Left ventricle myocardium inferior (tissue), 1 donor: ENCODE measurements at regions not wholly inside any gene's neighbourhood (a gene's known extent, or its start where the extent isn't known, plus 50 kb on each side); places are given as distances from the start of the nearest gene placed in this dataset.

Experiments
- DNase-seq: peaks from one replicate; pipeline ENCODE4 v3.0.0-alpha.2; 2020
- H3K27ac ChIP-seq: fragments of 200-600 bp; replicated peaks from 2 replicates; pipeline ENCODE4 v1.8.0; 2021
- H3K27me3 ChIP-seq: fragments of 200-600 bp; 2 replicates; pipeline ENCODE4 v1.8.0; 2021; ENCODE audit warnings: low read depth
- H3K36me3 ChIP-seq: fragments of 200-600 bp; 2 replicates; pipeline ENCODE4 v1.8.0; 2021
- H3K4me1 ChIP-seq: fragments of 200-600 bp; 2 replicates; pipeline ENCODE4 v1.8.0; 2021
- H3K4me3 ChIP-seq: fragments of 200-600 bp; 2 replicates; pipeline ENCODE4 v1.8.0; 2021; ENCODE audit warnings: mild to moderate bottlenecking, moderate library complexity
- H3K9me3 ChIP-seq: fragments of 200-600 bp; replicated peaks from 2 replicates; pipeline ENCODE4 v1.8.0; 2021
- intact Hi-C: fragments of 100-400 bp; cut with micrococcal nuclease; formaldehyde crosslinking; loops from one replicate; pipeline ENCODE4 v1.11.0; 2022
- TF ChIP-seq, protein P1 (sequence below): fragments of 200-600 bp; IDR thresholded peaks from 2 replicates; pipeline ENCODE4 v1.8.0; 2021; ENCODE audit warnings: antibody characterized with exemption, mild to moderate bottlenecking, borderline replicate concordance
- donor health status: DM: no; HTN: yes; CAD: no; lungs with severe emphysema.

DNA sequence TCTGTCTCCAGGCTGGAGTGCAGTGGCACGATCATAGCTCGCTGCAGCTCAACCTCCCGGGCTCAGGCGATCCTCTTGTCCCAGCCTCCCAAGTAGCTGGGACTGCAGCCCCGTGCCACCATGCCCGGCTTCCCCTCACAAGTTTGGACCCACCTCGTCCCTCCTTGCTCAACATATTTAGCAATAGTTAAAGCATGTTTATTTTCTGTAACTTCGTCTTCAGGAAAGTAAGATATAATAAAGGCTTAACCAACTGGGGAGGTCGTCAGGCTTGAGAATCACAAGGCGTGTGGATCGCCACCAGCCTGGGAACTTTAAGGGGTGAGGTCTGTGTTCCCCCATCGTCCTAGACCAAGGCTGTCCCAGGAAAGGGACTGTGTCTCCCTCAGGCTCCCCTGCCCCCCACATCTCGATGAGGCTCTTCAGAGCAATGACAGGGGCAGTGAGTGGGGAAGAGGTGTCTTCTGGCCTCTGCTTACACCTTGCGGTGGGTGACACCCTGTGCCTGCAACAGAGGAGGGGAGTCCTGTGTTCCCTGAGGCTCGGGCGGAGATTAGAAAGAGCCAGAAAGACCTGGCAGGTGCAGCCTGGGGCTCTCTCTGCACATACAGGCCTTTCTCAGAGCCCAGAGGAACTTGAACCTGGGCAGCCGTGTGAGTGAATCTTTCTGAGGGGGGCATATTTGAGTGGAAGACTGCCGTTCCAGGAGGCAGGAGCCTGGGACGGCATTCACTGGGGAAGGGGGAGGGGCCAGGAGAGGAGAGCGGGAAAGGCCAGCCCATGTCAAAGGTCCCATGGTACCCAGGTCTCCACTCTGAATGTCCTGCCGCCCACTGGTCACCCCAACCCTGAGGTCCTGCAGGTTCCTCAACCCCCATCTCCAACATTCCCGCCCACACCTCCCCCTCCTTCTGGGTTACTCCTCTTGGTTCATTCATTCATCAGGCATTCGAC lies 152.3 kb downstream of the SMAD6 start:
- TF ChIP-seq, protein P1, sequence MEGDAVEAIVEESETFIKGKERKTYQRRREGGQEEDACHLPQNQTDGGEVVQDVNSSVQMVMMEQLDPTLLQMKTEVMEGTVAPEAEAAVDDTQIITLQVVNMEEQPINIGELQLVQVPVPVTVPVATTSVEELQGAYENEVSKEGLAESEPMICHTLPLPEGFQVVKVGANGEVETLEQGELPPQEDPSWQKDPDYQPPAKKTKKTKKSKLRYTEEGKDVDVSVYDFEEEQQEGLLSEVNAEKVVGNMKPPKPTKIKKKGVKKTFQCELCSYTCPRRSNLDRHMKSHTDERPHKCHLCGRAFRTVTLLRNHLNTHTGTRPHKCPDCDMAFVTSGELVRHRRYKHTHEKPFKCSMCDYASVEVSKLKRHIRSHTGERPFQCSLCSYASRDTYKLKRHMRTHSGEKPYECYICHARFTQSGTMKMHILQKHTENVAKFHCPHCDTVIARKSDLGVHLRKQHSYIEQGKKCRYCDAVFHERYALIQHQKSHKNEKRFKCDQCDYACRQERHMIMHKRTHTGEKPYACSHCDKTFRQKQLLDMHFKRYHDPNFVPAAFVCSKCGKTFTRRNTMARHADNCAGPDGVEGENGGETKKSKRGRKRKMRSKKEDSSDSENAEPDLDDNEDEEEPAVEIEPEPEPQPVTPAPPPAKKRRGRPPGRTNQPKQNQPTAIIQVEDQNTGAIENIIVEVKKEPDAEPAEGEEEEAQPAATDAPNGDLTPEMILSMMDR, result no peak
- Histone ChIP-seq H3K4me3 (no peak overlapping the region), H3K4me1 (peaks cover 30% of the 10 kb centered on the region), H3K27me3 (no peaks in the 10 kb centered on the region), H3K27ac (no peak overlapping the region), H3K36me3 (no peaks in the 10 kb centered on the region), H3K9me3 (no peaks in the 10 kb centered on the region)
- DNase-seq, result no peak
- intact Hi-C loops, result loop anchor here (5.0 kb wide), 2 partner anchors 82 to 252 kb away; no protein-coding TSS in a partner anchor

DNA sequence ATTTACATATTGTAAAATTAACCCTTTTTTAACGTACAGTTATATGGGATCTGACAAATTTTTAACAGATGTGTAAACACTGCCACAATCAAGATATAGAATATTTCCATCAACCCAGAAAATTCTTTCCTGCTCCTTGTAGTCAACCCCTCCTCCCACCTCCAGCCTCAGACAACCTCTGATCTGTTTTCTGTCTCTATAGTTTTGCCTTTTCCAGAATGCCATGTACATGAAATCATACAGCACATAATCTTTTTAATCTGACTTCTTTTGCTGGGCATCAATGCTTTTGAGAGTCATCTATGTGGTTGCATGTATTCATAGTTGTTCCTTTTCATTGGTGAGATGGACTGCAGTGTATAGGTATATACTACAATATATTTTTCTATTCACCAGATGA lies 153.0 kb downstream of the SMAD6 start:
- H3K9me3 ChIP-seq, result no peaks in the 10 kb centered on the region
- H3K27ac ChIP-seq, result no peak overlapping the region
- H3K27me3 ChIP-seq, result no peaks in the 10 kb centered on the region
- no peak for DNase-seq
- peaks cover 23% of the 10 kb centered on the region for H3K4me1 ChIP-seq
- no peak overlapping the region for H3K4me3 ChIP-seq
- TF ChIP-seq, protein P1, result no peak
- intact Hi-C loops, result no loop called here
- H3K36me3 ChIP-seq, result no peaks in the 10 kb centered on the region

DNA sequence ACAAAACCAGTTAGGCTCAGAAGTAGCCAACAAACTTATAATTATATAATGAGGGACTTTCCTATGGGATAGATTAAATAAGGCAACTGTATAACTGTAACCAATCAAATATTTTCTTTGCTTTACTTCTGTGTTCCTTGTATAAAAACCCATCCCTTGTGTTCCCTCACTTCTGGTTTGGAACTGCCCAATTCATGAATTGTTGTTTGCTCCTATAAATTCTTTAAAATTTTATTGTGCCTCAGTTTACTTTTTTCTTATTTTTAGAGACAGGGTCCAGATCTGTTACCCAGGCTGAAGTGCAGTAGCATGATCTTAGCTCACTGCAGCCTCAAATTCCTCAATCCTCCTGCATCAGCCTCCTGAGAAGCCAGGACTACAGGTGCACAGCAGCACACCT lies 155.7 kb downstream of the SMAD6 start:
- Histone ChIP-seq H3K9me3 (no peaks in the 10 kb centered on the region), H3K4me1 (peaks cover 8% of the 10 kb centered on the region), H3K27me3 (no peaks in the 10 kb centered on the region), H3K4me3 (no peak overlapping the region), H3K27ac (no peak overlapping the region), H3K36me3 (no peaks in the 10 kb centered on the region)
- no peak for DNase-seq
- intact Hi-C loops, result no loop called here
- TF ChIP-seq, protein P1, result no peak

DNA sequence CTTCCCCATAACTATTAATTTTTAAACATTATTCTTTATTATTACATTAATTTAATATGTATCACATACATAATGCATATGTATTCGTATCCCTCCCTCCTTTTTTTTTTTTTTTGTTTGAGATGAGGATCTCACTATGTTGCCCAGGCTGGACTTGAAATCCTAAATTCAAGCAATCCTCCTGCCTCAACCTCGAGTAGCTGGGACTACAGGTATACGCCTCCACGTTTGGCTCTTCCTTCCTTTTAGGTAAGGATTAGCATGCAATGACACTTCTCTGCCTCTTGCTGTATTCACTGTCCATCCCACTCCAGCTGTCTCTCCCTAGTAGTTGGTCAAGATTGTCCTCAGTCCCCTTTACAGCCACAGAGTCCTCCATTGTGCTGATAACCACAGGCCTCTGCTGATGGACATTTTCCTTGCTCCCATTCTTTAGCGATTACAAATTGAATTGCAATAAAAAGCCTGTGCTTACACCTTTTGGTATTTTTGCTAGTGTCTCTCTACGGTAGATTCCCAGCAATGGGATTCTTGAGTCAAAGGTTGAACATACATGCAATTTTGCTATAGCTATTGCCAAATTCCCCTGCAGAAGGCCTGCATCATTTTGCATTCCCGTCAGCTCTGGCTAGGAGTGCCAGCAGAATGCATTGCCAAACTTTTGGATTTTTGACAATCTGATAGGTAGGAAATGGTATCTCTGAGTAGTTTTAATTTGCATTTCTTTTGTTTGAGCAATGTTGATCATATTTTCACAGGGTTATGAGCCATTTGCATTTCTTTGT lies 156.6 kb downstream of the SMAD6 start:
- H3K27me3 ChIP-seq, result no peaks in the 10 kb centered on the region
- H3K36me3 ChIP-seq, result no peaks in the 10 kb centered on the region
- H3K27ac ChIP-seq, result no peak overlapping the region
- H3K4me3 ChIP-seq, result no peak overlapping the region
- TF ChIP-seq, protein P1, result no peak
- no peak for DNase-seq
- intact Hi-C loops, result no loop called here
- no peaks in the 10 kb centered on the region for H3K9me3 ChIP-seq
- H3K4me1 ChIP-seq, result peaks cover 12% of the 10 kb centered on the region

DNA sequence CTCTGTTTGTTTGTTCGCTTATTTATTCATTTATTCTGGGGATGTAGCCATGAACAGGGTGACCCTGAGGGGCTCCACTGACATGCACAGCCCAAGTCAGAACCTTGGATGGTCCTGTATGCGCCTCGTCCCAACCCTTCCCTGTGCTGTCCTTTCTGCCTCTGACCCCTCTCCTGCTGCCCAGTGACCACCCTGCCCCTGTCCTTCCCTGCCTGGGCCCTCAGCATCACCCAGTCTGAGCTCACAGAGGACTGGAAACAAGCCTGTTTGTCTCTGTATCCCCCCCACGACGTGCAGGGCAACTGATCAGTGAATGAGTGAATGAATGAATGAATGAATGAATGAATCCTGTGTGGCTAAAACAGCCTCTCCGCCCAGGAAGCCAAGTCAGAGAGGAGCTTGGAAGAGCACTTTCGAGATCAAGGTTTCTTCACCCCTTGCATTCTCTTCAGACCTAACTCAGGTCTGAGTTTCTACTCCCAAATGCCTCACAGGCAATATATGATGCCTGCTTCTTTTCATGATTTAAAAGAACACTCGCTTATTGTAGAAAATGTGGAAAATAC lies 157.7 kb downstream of the SMAD6 start:
- Histone ChIP-seq H3K9me3 (no peaks in the 10 kb centered on the region), H3K36me3 (no peaks in the 10 kb centered on the region), H3K4me1 (peaks cover 12% of the 10 kb centered on the region), H3K4me3 (no peak overlapping the region), H3K27ac (no peak overlapping the region), H3K27me3 (no peaks in the 10 kb centered on the region)
- DNase-seq, result no peak
- intact Hi-C loops, result no loop called here
- TF ChIP-seq, protein P1, result no peak
